Liver (tissue), 3 donors: ENCODE measurements at regions not wholly inside any gene's neighbourhood (a gene's known extent, or its start where the extent isn't known, plus 50 kb on each side); places are given as distances from the start of the nearest gene placed in this dataset.

ENCODE experiments used
- GABPA ChIP-seq, 2 donors: IDR thresholded peaks in 1 of 2; conservative IDR thresholded peaks in 1 of 2; 2 replicates each; pipeline ENCODE4 v1.6.1; 2016; ENCODE audit warnings: antibody characterized with exemption in 2 of 2, mild to moderate bottlenecking in 1 of 2, moderate library complexity in 1 of 2
- JUND ChIP-seq, 2 donors: IDR thresholded peaks; 2 replicates each; pipeline ENCODE4 v1.6.1; 2016; ENCODE audit warnings: antibody characterized with exemption in 2 of 2
- RAD21 ChIP-seq, 2 donors: IDR thresholded peaks; 2 replicates each; pipeline ENCODE4 v1.6.1; 2016; ENCODE audit warnings: antibody characterized with exemption in 2 of 2, mild to moderate bottlenecking in 2 of 2
- TF ChIP-seq, protein P1 (sequence below): fragments of 150-350 bp; IDR thresholded peaks from 2 replicates; pipeline ENCODE4 v1.5.1; 2017; ENCODE audit warnings: improper control_type of control experiment, low read depth, low read length; ENCODE audit not compliant: missing input control
- donor health status: healthy.
- donor health status: healthy.

- TF ChIP-seq GABPA (IDR thresholded peaks at IDR 0.05 in 1 of 2, conservative IDR thresholded peaks at IDR 0.05 in 1 of 2), result no peak
- TF ChIP-seq, protein P1, sequence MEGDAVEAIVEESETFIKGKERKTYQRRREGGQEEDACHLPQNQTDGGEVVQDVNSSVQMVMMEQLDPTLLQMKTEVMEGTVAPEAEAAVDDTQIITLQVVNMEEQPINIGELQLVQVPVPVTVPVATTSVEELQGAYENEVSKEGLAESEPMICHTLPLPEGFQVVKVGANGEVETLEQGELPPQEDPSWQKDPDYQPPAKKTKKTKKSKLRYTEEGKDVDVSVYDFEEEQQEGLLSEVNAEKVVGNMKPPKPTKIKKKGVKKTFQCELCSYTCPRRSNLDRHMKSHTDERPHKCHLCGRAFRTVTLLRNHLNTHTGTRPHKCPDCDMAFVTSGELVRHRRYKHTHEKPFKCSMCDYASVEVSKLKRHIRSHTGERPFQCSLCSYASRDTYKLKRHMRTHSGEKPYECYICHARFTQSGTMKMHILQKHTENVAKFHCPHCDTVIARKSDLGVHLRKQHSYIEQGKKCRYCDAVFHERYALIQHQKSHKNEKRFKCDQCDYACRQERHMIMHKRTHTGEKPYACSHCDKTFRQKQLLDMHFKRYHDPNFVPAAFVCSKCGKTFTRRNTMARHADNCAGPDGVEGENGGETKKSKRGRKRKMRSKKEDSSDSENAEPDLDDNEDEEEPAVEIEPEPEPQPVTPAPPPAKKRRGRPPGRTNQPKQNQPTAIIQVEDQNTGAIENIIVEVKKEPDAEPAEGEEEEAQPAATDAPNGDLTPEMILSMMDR, result no peak
- TF ChIP-seq JUND (IDR thresholded peaks at IDR 0.05), result no peak
- TF ChIP-seq RAD21 (IDR thresholded peaks at IDR 0.05), result no peak
These were observed 152.3 kb downstream of the DMRTA2 start for GRCh38 chr1:50270926-50271325.
